ENCODE measurements at regions not wholly inside any gene's neighbourhood (a gene's known extent, or its start where the extent isn't known, plus 50 kb on each side); places are given as distances from the start of the nearest gene placed in this dataset.

- no peaks in the 10 kb centered on the region for H3K27me3 ChIP-seq
- no peaks in the 10 kb centered on the region for H3K9me3 ChIP-seq
- H3K4me3 ChIP-seq (ENCODE audit: low read depth, low read length): no peak overlapping the region
- no peaks in the 10 kb centered on the region for H3K36me3 ChIP-seq
- DNase-seq: no peak
- TF ChIP-seq, protein P1, sequence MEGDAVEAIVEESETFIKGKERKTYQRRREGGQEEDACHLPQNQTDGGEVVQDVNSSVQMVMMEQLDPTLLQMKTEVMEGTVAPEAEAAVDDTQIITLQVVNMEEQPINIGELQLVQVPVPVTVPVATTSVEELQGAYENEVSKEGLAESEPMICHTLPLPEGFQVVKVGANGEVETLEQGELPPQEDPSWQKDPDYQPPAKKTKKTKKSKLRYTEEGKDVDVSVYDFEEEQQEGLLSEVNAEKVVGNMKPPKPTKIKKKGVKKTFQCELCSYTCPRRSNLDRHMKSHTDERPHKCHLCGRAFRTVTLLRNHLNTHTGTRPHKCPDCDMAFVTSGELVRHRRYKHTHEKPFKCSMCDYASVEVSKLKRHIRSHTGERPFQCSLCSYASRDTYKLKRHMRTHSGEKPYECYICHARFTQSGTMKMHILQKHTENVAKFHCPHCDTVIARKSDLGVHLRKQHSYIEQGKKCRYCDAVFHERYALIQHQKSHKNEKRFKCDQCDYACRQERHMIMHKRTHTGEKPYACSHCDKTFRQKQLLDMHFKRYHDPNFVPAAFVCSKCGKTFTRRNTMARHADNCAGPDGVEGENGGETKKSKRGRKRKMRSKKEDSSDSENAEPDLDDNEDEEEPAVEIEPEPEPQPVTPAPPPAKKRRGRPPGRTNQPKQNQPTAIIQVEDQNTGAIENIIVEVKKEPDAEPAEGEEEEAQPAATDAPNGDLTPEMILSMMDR (IDR thresholded peaks at IDR 0.05; ENCODE audit: low read depth, low read length): no peak
- H3K4me1 ChIP-seq: no peaks in the 10 kb centered on the region
These were observed 220.2 kb upstream of the STEAP1 start for GRCh38 chr7:89934101-89934500.

GRCh38 chr7:89943525-89944050, 210.7 kb upstream of the STEAP1 start:
- Histone ChIP-seq H3K27me3 (no peaks in the 10 kb centered on the region), H3K4me1 (no peaks in the 10 kb centered on the region), H3K36me3 (no peaks in the 10 kb centered on the region), H3K9me3 (no peaks in the 10 kb centered on the region), H3K4me3 (ENCODE audit: low read depth, low read length) (no peak overlapping the region)
- no peak for DNase-seq
- TF ChIP-seq, protein P1 (IDR thresholded peaks at IDR 0.05; ENCODE audit: low read depth, low read length): no peak

- DNase-seq: no peak
- H3K4me3 ChIP-seq (ENCODE audit: low read depth, low read length): no peak overlapping the region
- no peaks in the 10 kb centered on the region for H3K4me1 ChIP-seq
- no peaks in the 10 kb centered on the region for H3K36me3 ChIP-seq
- TF ChIP-seq, protein P1 (IDR thresholded peaks at IDR 0.05; ENCODE audit: low read depth, low read length): no peak
- no peaks in the 10 kb centered on the region for H3K9me3 ChIP-seq
- H3K27me3 ChIP-seq: no peaks in the 10 kb centered on the region
These were observed 195.7 kb upstream of the STEAP1 start for GRCh38 chr7:89958525-89959068.

GRCh38 chr7:89966067-89966664, 188.1 kb upstream of the STEAP1 start:
- Histone ChIP-seq H3K4me1 (no peaks in the 10 kb centered on the region), H3K4me3 (ENCODE audit: low read depth, low read length) (no peak overlapping the region), H3K27me3 (no peaks in the 10 kb centered on the region), H3K9me3 (no peaks in the 10 kb centered on the region; the same call in 1 of the 2 replicates), H3K36me3 (no peaks in the 10 kb centered on the region)
- no peak for DNase-seq
- TF ChIP-seq, protein P1 (IDR thresholded peaks at IDR 0.05; ENCODE audit: low read depth, low read length): no peak

GRCh38 chr7:89975577-89975976, 178.7 kb upstream of the STEAP1 start:
- Histone ChIP-seq H3K4me3 (ENCODE audit: low read depth, low read length) (no peak overlapping the region), H3K36me3 (no peaks in the 10 kb centered on the region), H3K9me3 (no peaks in the 10 kb centered on the region), H3K27me3 (no peaks in the 10 kb centered on the region), H3K4me1 (no peaks in the 10 kb centered on the region)
- TF ChIP-seq, protein P1 (IDR thresholded peaks at IDR 0.05; ENCODE audit: low read depth, low read length): no peak
- DNase-seq: no peak

DNA sequence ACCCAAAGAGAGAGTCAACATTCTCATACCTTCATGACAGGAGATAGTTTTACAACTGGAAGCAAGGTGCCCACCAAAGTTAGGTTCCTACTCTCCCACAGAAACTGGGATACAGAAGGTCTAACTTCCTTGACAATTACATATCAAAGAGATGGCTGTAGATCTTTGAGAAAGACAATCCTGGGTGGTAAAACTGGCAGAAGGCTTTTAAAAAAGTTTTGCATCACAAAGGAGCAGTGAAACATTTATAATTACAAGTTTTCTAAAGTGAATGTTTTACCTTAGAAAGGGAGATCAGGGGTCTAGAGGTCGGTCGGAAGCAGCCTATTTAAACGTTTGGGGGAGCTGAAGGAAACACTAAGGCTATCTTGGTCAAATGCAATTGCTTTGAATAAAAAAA, 166.6 kb upstream of the STEAP1 start:
- no peaks in the 10 kb centered on the region for H3K36me3 ChIP-seq
- no peaks in the 10 kb centered on the region; the same call in 1 of the 2 replicates for H3K9me3 ChIP-seq
- no peaks in the 10 kb centered on the region for H3K4me1 ChIP-seq
- no peak overlapping the region for H3K4me3 ChIP-seq (ENCODE audit: low read depth, low read length)
- TF ChIP-seq, protein P1 (IDR thresholded peaks at IDR 0.05; ENCODE audit: low read depth, low read length): no peak
- H3K27me3 ChIP-seq: no peaks in the 10 kb centered on the region
- DNase-seq: no peak

All from BE2C (cell line).